ENCODE measurements at regions not wholly inside any gene's neighbourhood (a gene's known extent, or its start where the extent isn't known, plus 50 kb on each side); places are given as distances from the start of the nearest gene placed in this dataset.

DNA sequence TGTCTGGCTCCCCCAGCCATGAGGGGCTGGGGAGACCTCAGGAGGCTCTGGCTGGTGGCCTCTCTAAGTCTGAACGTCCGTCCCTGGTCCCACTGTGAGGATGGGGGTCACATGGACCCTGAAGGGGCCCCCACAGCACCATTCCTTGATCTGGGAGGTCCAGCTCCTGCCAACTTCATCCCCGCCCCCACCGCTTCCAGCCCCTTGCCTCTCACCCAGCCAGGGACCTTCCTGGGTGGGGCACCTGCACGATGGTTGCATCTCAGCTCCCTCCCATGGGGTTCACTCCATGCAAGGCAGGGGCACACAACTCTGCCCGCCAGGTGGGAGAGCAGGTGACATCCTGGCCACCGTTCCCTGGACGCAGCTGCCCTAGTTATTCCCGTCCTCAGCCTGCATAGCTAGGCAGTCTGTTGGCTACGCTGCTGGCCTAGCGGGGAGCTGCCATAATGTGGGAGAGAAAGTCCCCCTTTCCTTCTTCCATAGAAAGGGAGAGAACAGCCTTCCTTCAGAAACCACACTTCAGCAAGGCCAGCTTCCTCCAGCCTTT, 217.9 kb upstream of the RPL38 start (continued):
- TF ChIP-seq TEAD4 (IDR thresholded peaks at IDR 0.05; ENCODE audit: low read depth, low read length) = no peak
- TF ChIP-seq YY1 (IDR thresholded peaks at IDR 0.05; ENCODE audit: low read depth, low read length) = no peak
- no peak for TF ChIP-seq EZH2 (IDR thresholded peaks at IDR 0.05; ENCODE audit: low read depth, low read length, severe bottlenecking)
- no peak for TF ChIP-seq KDM5A (IDR thresholded peaks at IDR 0.05; ENCODE audit: low read length)
- TF ChIP-seq NANOG (IDR thresholded peaks at IDR 0.05; ENCODE audit: insufficient read depth, low read depth, low read length, poor library complexity, severe bottlenecking) = no peak
- TF ChIP-seq RXRA (IDR thresholded peaks at IDR 0.05; ENCODE audit: insufficient read depth, low read depth, low read length) = no peak
